Kidney tubule cell (primary cell): ENCODE measurements at regions not wholly inside any gene's neighbourhood (a gene's known extent, or its start where the extent isn't known, plus 50 kb on each side); places are given as distances from the start of the nearest gene placed in this dataset.
"Not testable (repeated sequence)": the region's sequence is repeated elsewhere in the genome, so short reads cannot be mapped to it uniquely, and the experiment has no call there.

Experiments
- DNase-seq: peaks from one replicate; pipeline ENCODE4 v3.0.0-alpha.2; 2018; ENCODE audit warnings: low spot score

DNA sequence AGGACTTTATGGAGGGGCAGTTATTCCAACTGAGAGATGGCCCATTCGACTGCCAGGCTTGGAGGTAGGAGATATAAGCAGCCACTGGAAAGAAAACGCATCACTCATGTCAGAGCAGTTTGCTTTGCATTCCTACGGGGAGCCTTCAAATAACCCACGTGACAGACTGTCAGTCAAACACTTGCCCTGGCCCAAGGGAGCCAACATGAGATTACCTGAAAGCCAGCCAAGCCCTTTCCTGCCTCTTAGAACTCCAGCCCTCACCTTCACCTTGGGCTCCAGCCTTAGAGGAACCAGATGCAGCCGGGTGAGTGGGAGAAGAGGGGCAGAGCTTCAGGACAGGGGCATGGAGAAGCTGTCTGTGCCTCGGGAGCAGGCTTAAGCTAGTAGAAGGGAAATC is 95.3 kb upstream of the CXCL13 start:
- no peak for DNase-seq

DNA sequence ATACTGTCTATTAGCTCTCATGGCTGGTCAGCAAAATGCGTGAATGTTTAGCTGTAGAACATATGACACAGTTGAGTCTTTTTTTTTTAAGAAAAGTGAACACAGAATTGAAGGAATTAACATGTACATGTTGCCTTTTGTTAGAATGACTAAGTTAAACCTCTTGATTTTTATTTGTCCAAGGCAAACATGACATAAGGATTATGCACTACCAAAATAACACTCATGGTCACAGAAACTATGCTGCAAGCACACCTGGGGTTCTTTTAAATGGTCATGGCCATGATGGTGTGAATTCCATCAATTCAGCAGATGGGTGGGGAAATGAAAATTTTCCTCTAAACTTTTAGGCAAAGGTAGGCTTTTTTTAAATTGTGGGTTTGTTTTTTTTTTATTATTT is 80.1 kb upstream of the CXCL13 start:
- no peak for DNase-seq

- DNase-seq = not testable (repeated sequence)
Observed at GRCh38 chr4:77527900-77528299, 77.7 kb upstream of the CXCL13 start.

DNA sequence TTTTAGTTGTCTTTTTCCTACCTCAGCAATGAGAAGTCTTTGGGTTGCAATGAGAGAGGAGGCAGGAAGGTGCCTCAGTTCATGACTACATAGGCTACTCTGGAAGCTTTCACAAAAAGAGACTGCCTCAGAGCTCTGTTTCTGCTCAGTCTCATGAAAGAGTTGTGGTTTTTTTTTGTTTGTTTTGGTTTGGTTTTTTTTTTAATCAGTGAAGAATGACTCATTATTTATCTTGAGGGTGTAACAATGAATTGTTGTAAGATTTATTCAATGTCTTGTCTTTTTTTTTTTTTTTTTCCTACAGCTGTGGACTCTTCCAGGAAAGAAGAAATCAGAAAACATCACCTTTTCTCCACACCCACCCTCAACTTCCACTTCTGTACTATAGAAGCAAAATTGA is 67.5 kb upstream of the CXCL13 start:
- peak; percentile 85 for DNase-seq

GRCh38 chr4:77538574-77539157 is 67.0 kb upstream of the CXCL13 start:
- DNase-seq = peak; percentile 85
